WI38 (cell line): ENCODE measurements at regions not wholly inside any gene's neighbourhood (a gene's known extent, or its start where the extent isn't known, plus 50 kb on each side); places are given as distances from the start of the nearest gene placed in this dataset.

Source experiments
- H3K4me3 ChIP-seq: 2 replicates; pipeline ENCODE4 v1.5.1; 2011; ENCODE audit warnings: low read depth, mild to moderate bottlenecking, control low read depth, low read length
- TF ChIP-seq, protein P1 (sequence below): IDR thresholded peaks from 2 replicates; pipeline ENCODE4 v1.5.1; 2012; ENCODE audit warnings: low read depth, mild to moderate bottlenecking, control low read depth, low read length

DNA sequence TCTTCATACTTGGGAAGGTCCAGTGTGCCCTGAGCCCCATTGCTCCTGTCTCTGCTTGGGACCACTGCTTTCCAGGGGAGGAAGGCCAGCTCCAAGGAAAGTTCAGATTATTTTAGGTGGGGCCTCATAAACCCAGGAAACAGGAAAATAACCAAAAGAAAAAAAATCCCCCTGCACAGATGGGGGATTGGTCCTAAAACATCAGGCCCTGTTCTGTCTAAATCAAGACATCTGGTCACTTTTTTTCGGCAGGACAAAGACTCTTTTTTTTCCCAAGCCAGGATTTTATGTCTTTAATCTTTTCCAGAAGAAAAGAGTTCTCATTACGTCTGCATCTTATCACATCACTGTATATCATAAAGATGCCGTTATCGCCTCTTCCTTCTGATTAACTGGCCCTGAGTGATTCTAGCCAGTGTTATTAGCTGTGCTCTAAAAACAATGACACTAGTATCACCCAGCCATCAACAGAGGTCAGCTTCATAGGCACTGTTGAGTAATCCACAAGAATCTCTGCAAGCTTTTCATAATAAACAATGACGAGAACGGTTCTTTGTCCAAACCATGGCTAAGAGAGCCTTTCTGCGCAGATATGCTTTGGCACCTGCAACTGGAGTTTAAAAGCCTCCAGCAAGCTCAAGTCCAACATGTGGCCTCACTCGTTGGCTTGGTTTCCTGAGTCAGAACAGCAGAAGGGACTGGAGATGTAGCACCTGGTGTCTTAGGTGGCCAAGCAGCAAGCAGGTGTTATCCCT is 138.2 kb downstream of the VAPA start:
- H3K4me3 ChIP-seq = no peak overlapping the region
- TF ChIP-seq, protein P1, sequence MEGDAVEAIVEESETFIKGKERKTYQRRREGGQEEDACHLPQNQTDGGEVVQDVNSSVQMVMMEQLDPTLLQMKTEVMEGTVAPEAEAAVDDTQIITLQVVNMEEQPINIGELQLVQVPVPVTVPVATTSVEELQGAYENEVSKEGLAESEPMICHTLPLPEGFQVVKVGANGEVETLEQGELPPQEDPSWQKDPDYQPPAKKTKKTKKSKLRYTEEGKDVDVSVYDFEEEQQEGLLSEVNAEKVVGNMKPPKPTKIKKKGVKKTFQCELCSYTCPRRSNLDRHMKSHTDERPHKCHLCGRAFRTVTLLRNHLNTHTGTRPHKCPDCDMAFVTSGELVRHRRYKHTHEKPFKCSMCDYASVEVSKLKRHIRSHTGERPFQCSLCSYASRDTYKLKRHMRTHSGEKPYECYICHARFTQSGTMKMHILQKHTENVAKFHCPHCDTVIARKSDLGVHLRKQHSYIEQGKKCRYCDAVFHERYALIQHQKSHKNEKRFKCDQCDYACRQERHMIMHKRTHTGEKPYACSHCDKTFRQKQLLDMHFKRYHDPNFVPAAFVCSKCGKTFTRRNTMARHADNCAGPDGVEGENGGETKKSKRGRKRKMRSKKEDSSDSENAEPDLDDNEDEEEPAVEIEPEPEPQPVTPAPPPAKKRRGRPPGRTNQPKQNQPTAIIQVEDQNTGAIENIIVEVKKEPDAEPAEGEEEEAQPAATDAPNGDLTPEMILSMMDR = no peak

DNA sequence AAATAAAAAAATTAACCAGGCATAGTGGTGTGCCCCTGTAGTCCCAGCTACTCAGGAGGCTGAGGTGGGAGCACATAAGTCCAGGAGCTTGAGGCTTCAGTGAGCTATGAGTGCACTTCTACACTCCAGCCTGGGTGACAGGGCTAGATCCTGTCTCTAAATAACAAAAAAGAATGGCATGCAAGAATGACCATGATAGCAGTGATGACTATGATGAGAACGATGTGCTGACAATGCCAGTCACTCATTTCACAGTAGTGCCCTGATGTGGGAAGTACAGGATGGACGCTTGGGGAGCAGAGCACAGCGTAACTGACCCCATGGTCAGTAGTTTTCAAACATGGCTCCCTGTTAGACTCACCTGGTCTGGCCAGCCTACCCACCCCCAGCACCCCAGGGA is 139.1 kb downstream of the VAPA start:
- no peak overlapping the region for H3K4me3 ChIP-seq
- TF ChIP-seq, protein P1 = no peak

DNA sequence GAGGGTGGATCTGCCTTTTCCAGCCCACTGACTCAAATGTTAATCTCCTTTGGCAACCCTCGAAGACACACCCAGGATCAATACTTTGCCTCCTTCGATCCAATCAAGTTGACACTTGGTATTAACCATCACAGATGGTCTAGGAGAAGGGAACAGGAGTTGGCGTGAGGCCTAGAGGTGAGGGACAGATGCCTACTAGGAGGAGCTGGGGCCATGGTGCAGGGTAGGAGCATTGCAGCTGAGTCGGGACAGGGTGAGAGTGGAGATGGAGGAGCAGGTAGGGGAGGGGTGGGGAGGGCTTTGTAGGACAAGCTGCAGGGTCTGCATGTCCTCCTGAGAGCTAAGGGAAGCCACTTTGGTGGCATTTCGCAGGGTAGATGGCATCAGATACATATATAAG is 140.0 kb downstream of the VAPA start:
- TF ChIP-seq, protein P1 = no peak
- no peak overlapping the region for H3K4me3 ChIP-seq

DNA sequence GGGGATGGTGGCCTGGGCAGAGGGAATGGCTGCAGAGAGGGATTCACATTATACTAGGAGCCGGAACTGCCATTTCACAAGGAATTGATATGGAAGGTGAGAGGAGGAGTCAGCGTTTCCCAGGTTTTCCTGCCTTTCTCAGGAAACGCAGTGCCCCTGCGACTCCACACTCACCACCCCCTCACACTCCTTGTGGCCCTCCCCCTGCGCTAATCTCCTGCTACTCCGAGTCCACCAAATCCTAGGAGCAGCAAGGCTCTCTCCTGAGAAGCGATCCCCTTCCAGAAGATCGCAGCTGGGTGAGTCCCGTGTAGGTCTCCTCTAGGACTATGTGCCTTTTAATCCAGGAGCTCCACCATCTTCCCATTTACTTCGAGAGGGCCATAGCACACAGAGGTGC is 140.6 kb downstream of the VAPA start:
- TF ChIP-seq, protein P1 = no peak
- H3K4me3 ChIP-seq = no peak overlapping the region

DNA sequence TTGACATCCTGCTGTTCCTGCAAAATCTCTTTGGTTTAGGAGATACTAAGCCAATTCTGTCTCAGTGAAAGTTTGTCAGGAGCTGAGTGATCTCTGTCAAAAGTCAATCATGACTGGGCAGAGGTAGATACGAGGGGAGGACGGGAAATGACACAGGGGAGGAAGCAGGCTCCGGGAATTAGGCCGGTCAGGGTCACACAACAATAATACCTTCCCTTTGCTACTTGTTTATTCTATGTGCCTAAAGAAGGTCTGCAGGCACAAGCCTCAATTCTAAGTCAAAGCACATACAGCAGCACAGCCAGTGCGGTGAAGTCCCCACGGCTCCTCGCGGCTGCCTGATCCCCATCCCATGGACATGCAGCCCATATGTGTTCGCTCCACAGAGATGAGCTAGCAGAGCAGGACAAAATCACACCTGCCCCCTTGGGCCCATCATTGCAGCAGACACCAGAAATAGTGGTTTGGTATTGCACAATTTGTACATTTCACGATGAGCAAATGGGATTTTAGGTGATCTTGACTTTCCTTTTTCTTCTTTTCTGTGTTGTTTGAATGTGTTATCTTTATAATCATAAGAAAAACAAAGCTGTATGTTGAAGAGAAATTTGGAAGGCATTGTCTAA is 141.4 kb downstream of the VAPA start:
- TF ChIP-seq, protein P1 = no peak
- H3K4me3 ChIP-seq = no peak overlapping the region

DNA sequence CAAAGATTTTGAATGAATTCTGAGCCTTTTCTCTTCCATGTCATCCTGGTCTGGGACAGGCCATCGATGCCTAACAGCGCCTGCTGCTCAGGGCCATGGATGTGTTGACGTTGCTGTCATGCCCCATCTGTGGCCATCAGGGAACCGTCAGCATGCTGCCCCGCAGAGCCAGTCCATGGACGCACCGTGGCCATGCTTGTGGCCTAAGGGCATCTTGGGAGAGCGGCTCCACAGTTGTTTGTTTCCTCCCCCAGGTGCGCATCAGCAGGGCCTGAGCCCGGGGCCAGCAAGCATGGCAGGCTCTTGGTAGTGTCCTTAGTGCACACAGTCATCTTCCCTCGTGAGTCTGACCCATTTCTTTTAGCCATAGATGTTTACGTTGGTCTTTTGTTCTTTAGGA is 142.7 kb downstream of the VAPA start:
- TF ChIP-seq, protein P1 = no peak
- H3K4me3 ChIP-seq = no peak overlapping the region

DNA sequence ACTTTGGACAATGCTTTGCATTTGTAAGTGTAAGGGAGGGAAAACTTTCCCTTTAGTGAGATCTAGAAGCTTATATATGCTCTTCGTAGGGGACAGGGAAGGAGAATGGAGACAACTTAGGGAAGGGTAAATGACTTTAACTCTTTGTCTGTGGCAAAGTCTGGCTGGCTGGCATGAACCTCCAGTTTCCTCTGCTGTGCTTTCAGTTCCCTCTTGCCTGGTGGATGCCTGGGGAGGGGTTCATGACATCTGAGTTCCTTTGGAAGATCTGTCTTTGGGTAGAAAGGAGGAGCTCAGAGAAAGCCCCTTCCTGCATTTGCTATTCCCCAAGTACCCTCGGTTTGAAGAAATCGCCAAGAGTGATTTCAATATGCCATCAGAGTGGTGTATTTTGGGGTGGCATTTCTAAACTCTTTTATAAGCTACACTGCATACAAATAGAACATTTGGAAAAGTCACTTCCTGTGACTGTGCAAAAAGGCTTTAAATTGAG is 143.6 kb downstream of the VAPA start:
- TF ChIP-seq, protein P1 = no peak
- no peak overlapping the region for H3K4me3 ChIP-seq
